ENCODE measurements at regions not wholly inside any gene's neighbourhood (a gene's known extent, or its start where the extent isn't known, plus 50 kb on each side); places are given as distances from the start of the nearest gene placed in this dataset.
"Not testable (repeated sequence)": the region's sequence is repeated elsewhere in the genome, so short reads cannot be mapped to it uniquely, and the experiment has no call there.

GRCh38 chr14:55986069-55986468 lies 132.1 kb upstream of the PELI2 start:
- no peak for DNase-seq

GRCh38 chr14:56000846-56001245 lies 117.4 kb upstream of the PELI2 start:
- no peak for DNase-seq

GRCh38 chr14:56002342-56002741 lies 115.9 kb upstream of the PELI2 start:
- no peak for DNase-seq

- DNase-seq: no peak
Observed at GRCh38 chr14:56002876-56003625, 115.2 kb upstream of the PELI2 start.

GRCh38 chr14:56004323-56004722 lies 113.9 kb upstream of the PELI2 start:
- DNase-seq: no peak

GRCh38 chr14:56004786-56005185 lies 113.4 kb upstream of the PELI2 start:
- no peak for DNase-seq

- no peak for DNase-seq
Observed at GRCh38 chr14:56005191-56006053, 112.8 kb upstream of the PELI2 start.

GRCh38 chr14:56007491-56007890 lies 110.7 kb upstream of the PELI2 start:
- peak in 1 of 2 experiments; percentile 19 for DNase-seq

GRCh38 chr14:56008150-56008549 lies 110.1 kb upstream of the PELI2 start:
- no peak for DNase-seq

- DNase-seq: not testable (repeated sequence)
Observed at GRCh38 chr14:56008661-56009060, 109.5 kb upstream of the PELI2 start.

GRCh38 chr14:56023661-56024081 lies 94.5 kb upstream of the PELI2 start:
- DNase-seq: no peak

GRCh38 chr14:56025191-56025590 lies 93.0 kb upstream of the PELI2 start:
- DNase-seq: no peak

GRCh38 chr14:56026506-56026905 lies 91.7 kb upstream of the PELI2 start:
- DNase-seq: no peak

- no peak for DNase-seq
Observed at GRCh38 chr14:56027421-56027820, 90.8 kb upstream of the PELI2 start.

GRCh38 chr14:56027916-56028712 lies 90.1 kb upstream of the PELI2 start:
- no peak for DNase-seq

GRCh38 chr14:56036353-56036752 lies 81.9 kb upstream of the PELI2 start:
- DNase-seq: no peak

- no peak for DNase-seq
Observed at GRCh38 chr14:56040121-56040520, 78.1 kb upstream of the PELI2 start.

GRCh38 chr14:56044196-56044595 lies 74.0 kb upstream of the PELI2 start:
- DNase-seq: no peak

GRCh38 chr14:56046546-56046945 lies 71.7 kb upstream of the PELI2 start:
- DNase-seq: no peak

- no peak for DNase-seq
Observed at GRCh38 chr14:56046996-56047395, 71.2 kb upstream of the PELI2 start.

- no peak for DNase-seq
Observed at GRCh38 chr14:56049536-56049935, 68.7 kb upstream of the PELI2 start.

GRCh38 chr14:56055511-56055910 lies 62.7 kb upstream of the PELI2 start:
- DNase-seq: no peak

GRCh38 chr14:56056031-56056430 lies 62.2 kb upstream of the PELI2 start:
- no peak for DNase-seq
